Panc1 (cell line): ENCODE measurements at regions not wholly inside any gene's neighbourhood (a gene's known extent, or its start where the extent isn't known, plus 50 kb on each side); places are given as distances from the start of the nearest gene placed in this dataset.

ENCODE experiments used
- ATAC-seq: fragments of 200-7000 bp; cut with Tn5 transposase; 2 replicates; pipeline ENCODE4 v1.9.1; 2020; ENCODE audit warnings: mild to moderate bottlenecking, moderate library complexity
- BruUV-seq: library from RNA; stranded (reverse); fragments of 400-500 nt; replicated peaks from 2 replicates; lab custom pipeline; 2021; lab: Mats Ljungman, UMichigan
- CTCF ChIA-PET: fragments of 300-600 bp; sonication (Branson Sonifier 250); formaldehyde crosslinking; loops from one replicate; lab custom pipeline; 2022; ENCODE audit warnings: antibody characterized with exemption; lab: Charles Lee
- POLR2A ChIA-PET: fragments of 300-600 bp; sonication (Branson Sonifier 250); formaldehyde crosslinking; loops from one replicate; lab custom pipeline; 2022; ENCODE audit warnings: antibody characterized with exemption; lab: Charles Lee
- DNase-seq: peaks from one replicate; pipeline ENCODE4 v3.0.0-alpha.2; 2010; ENCODE audit warnings: low read depth, low spot score
- H3K27ac ChIP-seq: 2 replicates; pipeline ENCODE4 v1.5.1; 2011; ENCODE audit warnings: mild to moderate bottlenecking, low read length, inconsistent platforms
- H3K27me3 ChIP-seq: fragments of 200-500 bp; sonication (Bioruptor generic); 2 replicates; pipeline ENCODE4 v1.6.0; 2014; ENCODE audit warnings: low read length, inconsistent platforms; ENCODE audit not compliant: control insufficient read depth, insufficient read depth
- H3K36me3 ChIP-seq: fragments of 200-500 bp; sonication (Bioruptor generic); 2 replicates; pipeline ENCODE4 v1.5.1; 2014; ENCODE audit warnings: inconsistent platforms, mild to moderate bottlenecking, low read length, moderate library complexity; ENCODE audit not compliant: control insufficient read depth, insufficient read depth
- H3K4me1 ChIP-seq: 2 replicates; pipeline ENCODE4 v1.5.1; 2011; ENCODE audit warnings: inconsistent platforms, mild to moderate bottlenecking, low read length, moderate library complexity; ENCODE audit not compliant: control insufficient read depth, insufficient read depth
- H3K4me3 ChIP-seq, 2 experiments: 2 replicates each; pipeline ENCODE4 v1.5.1; 2011 to 2012; ENCODE audit warnings: low read depth in 2 of 2, low read length in 2 of 2, mild to moderate bottlenecking in 2 of 2, inconsistent platforms in 1 of 2, moderate library complexity in 1 of 2
- H3K9me3 ChIP-seq: fragments of 200-500 bp; sonication (Bioruptor generic); 2 replicates; pipeline ENCODE4 v1.5.1; 2014; ENCODE audit warnings: low read depth, mild to moderate bottlenecking, inconsistent platforms, low read length, moderate library complexity; ENCODE audit not compliant: control insufficient read depth, insufficient read depth
- POLR2AphosphoS5 ChIP-seq: IDR thresholded peaks from 2 replicates; pipeline ENCODE4 v1.6.1; 2012; ENCODE audit warnings: mild to moderate bottlenecking, low read depth, low read length, moderate library complexity
- REST ChIP-seq, 2 experiments: IDR thresholded peaks; 2 replicates each; pipeline ENCODE4 v1.6.1; 2011 to 2012; ENCODE audit warnings: low read depth in 2 of 2, control low read depth in 1 of 2, low read length in 1 of 2, mild to moderate bottlenecking in 1 of 2, moderate library complexity in 1 of 2; ENCODE audit not compliant: insufficient read depth in 1 of 2
- SIN3A ChIP-seq: IDR thresholded peaks from 2 replicates; pipeline ENCODE4 v1.6.1; 2012; ENCODE audit warnings: low read depth, mild to moderate bottlenecking, low read length, moderate library complexity, borderline replicate concordance; ENCODE audit not compliant: insufficient read depth
- TCF7L2 ChIP-seq: IDR thresholded peaks from 2 replicates; pipeline ENCODE4 v1.6.1; 2011; ENCODE audit warnings: mild to moderate bottlenecking, low read depth, low read length, inconsistent platforms
- in situ Hi-C: cut with HindIII; loops from 2 replicates; pipeline ENCODE4 v1.10.0; 2016; ENCODE audit warnings: low sequenced_read_pairs, low pct_unique_long_range_greater_than_20kb
- intact Hi-C: fragments of 100-400 bp; cut with micrococcal nuclease; formaldehyde crosslinking; loops from one replicate; pipeline ENCODE4 v1.10.0; 2022; ENCODE audit not compliant: unreplicated experiment
- TF ChIP-seq, protein P1 (sequence below): fragments of 450-650 bp; IDR thresholded peaks from 2 replicates; pipeline ENCODE4 v1.5.1; 2017; ENCODE audit warnings: mild to moderate bottlenecking

DNA sequence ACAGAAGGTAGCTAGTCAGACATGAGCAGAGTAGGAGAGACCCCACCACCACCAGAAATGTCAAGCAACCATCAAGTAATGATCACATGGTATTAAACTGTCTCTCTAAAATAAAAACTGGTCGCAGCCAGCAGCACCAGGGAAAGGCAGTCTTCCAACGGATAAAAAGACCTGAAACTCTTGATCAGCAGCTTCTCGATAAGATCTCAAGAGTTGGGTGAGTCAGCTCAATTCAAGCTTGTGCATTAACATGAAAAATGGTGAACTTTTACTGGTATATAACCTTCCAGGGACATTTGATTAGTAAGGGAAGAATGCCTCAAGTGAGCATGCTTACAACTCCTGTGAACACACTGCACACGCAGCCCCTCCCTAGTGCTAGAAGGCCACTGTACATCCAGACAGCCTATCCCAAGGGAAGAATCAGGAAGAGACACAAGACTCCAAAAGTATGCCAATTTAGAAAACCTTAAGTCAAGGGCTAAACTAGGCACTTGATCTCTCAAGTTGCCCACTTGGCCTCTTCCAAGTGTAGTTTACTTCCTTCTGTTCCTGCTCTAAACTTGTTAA is 270.0 kb upstream of the GNPDA2 start:
- TF ChIP-seq SIN3A (no peak), TCF7L2 (no peak), REST (IDR thresholded peaks at IDR 0.05; ENCODE audit: insufficient read depth in 1 of 2, low read depth in 2 of 2, low read length in 1 of 2) (no peak), POLR2AphosphoS5 (no peak)
- TF ChIP-seq, protein P1, sequence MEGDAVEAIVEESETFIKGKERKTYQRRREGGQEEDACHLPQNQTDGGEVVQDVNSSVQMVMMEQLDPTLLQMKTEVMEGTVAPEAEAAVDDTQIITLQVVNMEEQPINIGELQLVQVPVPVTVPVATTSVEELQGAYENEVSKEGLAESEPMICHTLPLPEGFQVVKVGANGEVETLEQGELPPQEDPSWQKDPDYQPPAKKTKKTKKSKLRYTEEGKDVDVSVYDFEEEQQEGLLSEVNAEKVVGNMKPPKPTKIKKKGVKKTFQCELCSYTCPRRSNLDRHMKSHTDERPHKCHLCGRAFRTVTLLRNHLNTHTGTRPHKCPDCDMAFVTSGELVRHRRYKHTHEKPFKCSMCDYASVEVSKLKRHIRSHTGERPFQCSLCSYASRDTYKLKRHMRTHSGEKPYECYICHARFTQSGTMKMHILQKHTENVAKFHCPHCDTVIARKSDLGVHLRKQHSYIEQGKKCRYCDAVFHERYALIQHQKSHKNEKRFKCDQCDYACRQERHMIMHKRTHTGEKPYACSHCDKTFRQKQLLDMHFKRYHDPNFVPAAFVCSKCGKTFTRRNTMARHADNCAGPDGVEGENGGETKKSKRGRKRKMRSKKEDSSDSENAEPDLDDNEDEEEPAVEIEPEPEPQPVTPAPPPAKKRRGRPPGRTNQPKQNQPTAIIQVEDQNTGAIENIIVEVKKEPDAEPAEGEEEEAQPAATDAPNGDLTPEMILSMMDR = no peak
- in situ Hi-C loops (no loop called here), intact Hi-C loops (no loop called here)
- H3K27ac ChIP-seq = no peak overlapping the region
- H3K4me1 ChIP-seq = no peaks in the 10 kb centered on the region
- ATAC-seq = no peak
- H3K27me3 ChIP-seq = no peaks in the 10 kb centered on the region
- POLR2A ChIA-PET = no interaction called here
- H3K9me3 ChIP-seq = no peaks in the 10 kb centered on the region
- DNase-seq = no peak
- no TSS peak for BruUV-seq
- no peaks in the 10 kb centered on the region for H3K36me3 ChIP-seq
- CTCF ChIA-PET = no interaction called here
- no peak overlapping the region for H3K4me3 ChIP-seq

DNA sequence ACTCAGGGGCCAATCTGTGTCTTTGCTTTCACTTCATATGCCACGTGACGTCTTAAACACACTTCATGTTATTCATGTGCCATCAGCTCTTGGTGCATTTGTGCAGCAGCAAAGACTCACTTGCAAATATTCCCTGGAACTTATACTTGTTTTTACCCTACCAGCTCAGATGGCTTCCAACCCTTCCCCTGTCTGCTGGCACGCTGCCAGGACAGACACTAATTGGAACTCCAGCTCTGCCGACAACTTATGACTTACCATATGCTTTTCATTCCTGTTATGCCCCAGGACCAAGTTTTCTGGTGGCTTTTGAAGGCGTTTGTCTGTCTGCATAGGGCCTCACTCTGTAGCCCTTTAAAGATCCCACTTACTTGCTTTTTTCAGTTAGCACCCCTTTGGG is 261.7 kb upstream of the GNPDA2 start:
- ATAC-seq (no peak), DNase-seq (no peak)
- H3K36me3 ChIP-seq = no peaks in the 10 kb centered on the region
- POLR2A ChIA-PET = no interaction called here
- CTCF ChIA-PET = no interaction called here
- intact Hi-C loops (no loop called here), in situ Hi-C loops (no loop called here)
- H3K9me3 ChIP-seq = no peaks in the 10 kb centered on the region
- no peaks in the 10 kb centered on the region for H3K27me3 ChIP-seq
- no peak overlapping the region for H3K4me3 ChIP-seq
- BruUV-seq = no TSS peak
- H3K4me1 ChIP-seq = no peaks in the 10 kb centered on the region
- H3K27ac ChIP-seq = no peak overlapping the region
- TF ChIP-seq SIN3A (no peak), TCF7L2 (no peak), REST (IDR thresholded peaks at IDR 0.05; ENCODE audit: insufficient read depth in 1 of 2, low read depth in 2 of 2, low read length in 1 of 2) (no peak), POLR2AphosphoS5 (no peak)
- TF ChIP-seq, protein P1 = no peak
